Endothelial cell of umbilical vein (primary cell): ENCODE measurements at regions not wholly inside any gene's neighbourhood (a gene's known extent, or its start where the extent isn't known, plus 50 kb on each side); places are given as distances from the start of the nearest gene placed in this dataset.

Experiments
- EZH2 ChIP-seq: IDR thresholded peaks from 2 replicates; pipeline ENCODE4 v1.6.1; 2012; ENCODE audit warnings: borderline replicate concordance, low read depth, mild to moderate bottlenecking, moderate library complexity, low read length, inconsistent platforms; ENCODE audit not compliant: severe bottlenecking
- FOS ChIP-seq: IDR thresholded peaks from 2 replicates; pipeline ENCODE4 v1.6.1; 2011; ENCODE audit warnings: mild to moderate bottlenecking, low read length, moderate library complexity, borderline replicate concordance; ENCODE audit not compliant: insufficient read depth
- GATA2 ChIP-seq: IDR thresholded peaks from 2 replicates; pipeline ENCODE4 v1.7.0; 2011; ENCODE audit warnings: low read depth, mild to moderate bottlenecking, moderate library complexity, mixed read lengths, low read length; ENCODE audit not compliant: insufficient read length, insufficient read depth
- JUN ChIP-seq: IDR thresholded peaks from 2 replicates; pipeline ENCODE4 v1.6.1; 2011; ENCODE audit warnings: borderline replicate concordance, low read depth; ENCODE audit not compliant: insufficient read length, insufficient read depth
- MYC ChIP-seq: IDR thresholded peaks from one replicate; pipeline ENCODE4 v1.6.1; 2011; ENCODE audit warnings: mild to moderate bottlenecking, low read depth, low read length
- POLR2A ChIP-seq: IDR thresholded peaks from 2 replicates; pipeline ENCODE4 v1.6.1; 2012; ENCODE audit warnings: low read depth, mild to moderate bottlenecking, control low read depth, low read length
- POLR2AphosphoS5 ChIP-seq: IDR thresholded peaks from 2 replicates; pipeline ENCODE4 v1.6.1; 2012; ENCODE audit warnings: low read depth, mild to moderate bottlenecking, control low read depth, low read length, moderate library complexity; ENCODE audit not compliant: insufficient read depth
- TF ChIP-seq, protein P1 (sequence below), 2 donors: IDR thresholded peaks; 1 replicate in 1 of 2; 2 replicates in 1 of 2; pipeline ENCODE4 v1.5.1; 2011; ENCODE audit warnings: low read length in 2 of 2, mild to moderate bottlenecking in 2 of 2, moderate library complexity in 2 of 2, control low read depth in 1 of 2, inconsistent platforms in 1 of 2, low read depth in 1 of 2; ENCODE audit not compliant: insufficient read depth in 1 of 2; ENCODE audit errors: extremely low read depth in 1 of 2
- TF ChIP-seq, protein P2 (sequence below): IDR thresholded peaks from 2 replicates; pipeline ENCODE4 v1.6.1; 2011; ENCODE audit not compliant: insufficient read depth, insufficient read length

DNA sequence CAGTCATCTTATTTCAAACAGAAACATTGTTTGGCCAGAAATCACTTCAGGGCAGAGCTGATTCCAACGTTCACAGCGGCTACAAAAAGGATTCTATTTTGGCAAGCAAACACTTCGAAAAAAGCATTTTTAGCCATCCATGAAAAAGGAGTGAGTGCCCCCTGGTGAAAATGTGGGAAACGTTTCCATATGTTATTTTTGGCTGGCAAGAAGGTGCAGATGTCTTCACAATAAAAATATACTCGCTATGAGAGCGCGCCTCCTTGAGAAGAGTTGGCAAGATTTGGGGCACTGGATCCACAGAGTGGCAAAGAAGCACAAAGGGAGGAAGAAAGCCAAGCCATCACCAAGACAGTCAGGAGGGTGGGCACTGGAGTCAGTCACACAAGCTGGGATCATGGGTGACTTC lies 191.1 kb downstream of the CHD9NB start:
- TF ChIP-seq POLR2A = no peak
- TF ChIP-seq, protein P1, sequence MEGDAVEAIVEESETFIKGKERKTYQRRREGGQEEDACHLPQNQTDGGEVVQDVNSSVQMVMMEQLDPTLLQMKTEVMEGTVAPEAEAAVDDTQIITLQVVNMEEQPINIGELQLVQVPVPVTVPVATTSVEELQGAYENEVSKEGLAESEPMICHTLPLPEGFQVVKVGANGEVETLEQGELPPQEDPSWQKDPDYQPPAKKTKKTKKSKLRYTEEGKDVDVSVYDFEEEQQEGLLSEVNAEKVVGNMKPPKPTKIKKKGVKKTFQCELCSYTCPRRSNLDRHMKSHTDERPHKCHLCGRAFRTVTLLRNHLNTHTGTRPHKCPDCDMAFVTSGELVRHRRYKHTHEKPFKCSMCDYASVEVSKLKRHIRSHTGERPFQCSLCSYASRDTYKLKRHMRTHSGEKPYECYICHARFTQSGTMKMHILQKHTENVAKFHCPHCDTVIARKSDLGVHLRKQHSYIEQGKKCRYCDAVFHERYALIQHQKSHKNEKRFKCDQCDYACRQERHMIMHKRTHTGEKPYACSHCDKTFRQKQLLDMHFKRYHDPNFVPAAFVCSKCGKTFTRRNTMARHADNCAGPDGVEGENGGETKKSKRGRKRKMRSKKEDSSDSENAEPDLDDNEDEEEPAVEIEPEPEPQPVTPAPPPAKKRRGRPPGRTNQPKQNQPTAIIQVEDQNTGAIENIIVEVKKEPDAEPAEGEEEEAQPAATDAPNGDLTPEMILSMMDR (IDR thresholded peaks at IDR 0.05; ENCODE audit: extremely low read depth in 1 of 2, insufficient read depth in 1 of 2, low read depth in 1 of 2, low read length in 2 of 2) = no peak
- no peak for TF ChIP-seq POLR2AphosphoS5
- no peak for TF ChIP-seq JUN
- TF ChIP-seq MYC = no peak
- TF ChIP-seq, protein P2, sequence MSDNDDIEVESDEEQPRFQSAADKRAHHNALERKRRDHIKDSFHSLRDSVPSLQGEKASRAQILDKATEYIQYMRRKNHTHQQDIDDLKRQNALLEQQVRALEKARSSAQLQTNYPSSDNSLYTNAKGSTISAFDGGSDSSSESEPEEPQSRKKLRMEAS = no peak
- TF ChIP-seq EZH2 = no peak
- no peak for TF ChIP-seq GATA2
- no peak for TF ChIP-seq FOS
